NT2/D1 (cell line): ENCODE measurements at regions not wholly inside any gene's neighbourhood (a gene's known extent, or its start where the extent isn't known, plus 50 kb on each side); places are given as distances from the start of the nearest gene placed in this dataset.
"Not testable (repeated sequence)": the region's sequence is repeated elsewhere in the genome, so short reads cannot be mapped to it uniquely, and the experiment has no call there.

Source experiments
- DNase-seq: peaks from one replicate; pipeline ENCODE4 v3.0.0-alpha.2; 2011; ENCODE audit warnings: low read depth, low spot score
- H3K27me3 ChIP-seq: 2 replicates; pipeline ENCODE4 v1.6.0; 2011; ENCODE audit warnings: mild to moderate bottlenecking; ENCODE audit not compliant: insufficient read length, insufficient read depth
- H3K36me3 ChIP-seq: 2 replicates; pipeline ENCODE4 v1.6.1; 2011; ENCODE audit warnings: mild to moderate bottlenecking, low read length, mixed read lengths; ENCODE audit not compliant: insufficient read depth, insufficient read length
- H3K4me1 ChIP-seq: 2 replicates; pipeline ENCODE4 v1.5.1; 2011; ENCODE audit not compliant: insufficient read depth, insufficient read length
- H3K4me3 ChIP-seq: 2 replicates; pipeline ENCODE4 v1.5.1; 2011; ENCODE audit warnings: low read depth; ENCODE audit not compliant: insufficient read length
- H3K9ac ChIP-seq: 2 replicates; pipeline ENCODE4 v1.6.0; 2011; ENCODE audit warnings: low read depth; ENCODE audit not compliant: insufficient read length
- H3K9me3 ChIP-seq: 2 replicates; pipeline ENCODE4 v1.5.1; 2011; ENCODE audit warnings: mild to moderate bottlenecking, low read length; ENCODE audit not compliant: insufficient read depth
- SUZ12 ChIP-seq: IDR thresholded peaks from 2 replicates; pipeline ENCODE4 v1.6.1; 2011; ENCODE audit not compliant: insufficient read length, insufficient read depth; ENCODE audit errors: extremely low read depth
- YY1 ChIP-seq: IDR thresholded peaks from 2 replicates; pipeline ENCODE4 v1.6.1; 2011; ENCODE audit not compliant: insufficient read length, insufficient read depth

GRCh38 chr7:65609131-65609530 is 235.5 kb downstream of the ZNF92 start:
- Histone ChIP-seq H3K9ac (no peak overlapping the region), H3K36me3 (no peaks in the 10 kb centered on the region), H3K4me3 (no peak overlapping the region), H3K4me1 (no peaks in the 10 kb centered on the region), H3K27me3 (no peaks in the 10 kb centered on the region), H3K9me3 (no peaks in the 10 kb centered on the region)
- TF ChIP-seq SUZ12, result no peak
- TF ChIP-seq YY1, result no peak
- no peak for DNase-seq

- not testable (repeated sequence) for H3K9ac ChIP-seq, H3K4me1 ChIP-seq
Observed at GRCh38 chr7:65613644-65614289, 240.1 kb downstream of the ZNF92 start.

GRCh38 chr7:65616111-65616510 is 242.5 kb downstream of the ZNF92 start:
- H3K4me3 ChIP-seq, H3K36me3 ChIP-seq, H3K27me3 ChIP-seq, H3K4me1 ChIP-seq, H3K9me3 ChIP-seq, DNase-seq, H3K9ac ChIP-seq: not testable (repeated sequence)

More at GRCh38 chr7:65613644-65614289, 240.1 kb downstream of the ZNF92 start:
- DNase-seq, H3K36me3 ChIP-seq, H3K4me3 ChIP-seq, H3K27me3 ChIP-seq, H3K9me3 ChIP-seq: not testable (repeated sequence)

GRCh38 chr7:65620216-65620615 is 246.6 kb downstream of the ZNF92 start:
- not testable (repeated sequence) for H3K36me3 ChIP-seq

GRCh38 chr7:65621580-65622201 is 248.0 kb downstream of the ZNF92 start:
- DNase-seq, result peak; percentile 6
- not testable (repeated sequence) for H3K4me3 ChIP-seq, H3K27me3 ChIP-seq, H3K4me1 ChIP-seq, H3K36me3 ChIP-seq, H3K9me3 ChIP-seq, H3K9ac ChIP-seq

More at GRCh38 chr7:65620216-65620615, 246.6 kb downstream of the ZNF92 start:
- H3K4me1 ChIP-seq, DNase-seq, H3K4me3 ChIP-seq, H3K9me3 ChIP-seq, H3K27me3 ChIP-seq, H3K9ac ChIP-seq: not testable (repeated sequence)

- H3K4me3 ChIP-seq, H3K27me3 ChIP-seq, H3K9me3 ChIP-seq, H3K9ac ChIP-seq, DNase-seq, H3K4me1 ChIP-seq, H3K36me3 ChIP-seq: not testable (repeated sequence)
Observed at GRCh38 chr7:65631236-65631635, 241.6 kb upstream of the VKORC1L1 start.

GRCh38 chr7:65633587-65634404 is 239.1 kb upstream of the VKORC1L1 start:
- not testable (repeated sequence) for H3K4me3 ChIP-seq, H3K27me3 ChIP-seq, H3K9me3 ChIP-seq, H3K36me3 ChIP-seq, H3K4me1 ChIP-seq, DNase-seq, H3K9ac ChIP-seq

- H3K9ac ChIP-seq, H3K36me3 ChIP-seq, H3K27me3 ChIP-seq, DNase-seq, H3K9me3 ChIP-seq, H3K4me3 ChIP-seq, H3K4me1 ChIP-seq: not testable (repeated sequence)
Observed at GRCh38 chr7:65638918-65639317, 234.0 kb upstream of the VKORC1L1 start.

GRCh38 chr7:65639717-65640116 is 233.2 kb upstream of the VKORC1L1 start:
- not testable (repeated sequence) for DNase-seq, H3K9me3 ChIP-seq, H3K27me3 ChIP-seq, H3K36me3 ChIP-seq, H3K4me3 ChIP-seq, H3K4me1 ChIP-seq, H3K9ac ChIP-seq

GRCh38 chr7:65643498-65643897 is 229.4 kb upstream of the VKORC1L1 start:
- H3K27me3 ChIP-seq, H3K9ac ChIP-seq, H3K4me1 ChIP-seq, H3K36me3 ChIP-seq, H3K4me3 ChIP-seq, H3K9me3 ChIP-seq, DNase-seq: not testable (repeated sequence)

- H3K27me3 ChIP-seq, H3K4me1 ChIP-seq, H3K9ac ChIP-seq, H3K36me3 ChIP-seq, H3K4me3 ChIP-seq, H3K9me3 ChIP-seq, DNase-seq: not testable (repeated sequence)
Observed at GRCh38 chr7:65647153-65647964, 225.5 kb upstream of the VKORC1L1 start.
